Putamen (tissue), 1 donor: ENCODE measurements at regions not wholly inside any gene's neighbourhood (a gene's known extent, or its start where the extent isn't known, plus 50 kb on each side); places are given as distances from the start of the nearest gene placed in this dataset.

Source experiments
- DNase-seq: peaks from one replicate; pipeline ENCODE4 v3.0.0-alpha.2; 2016; ENCODE audit warnings: low spot score

DNA sequence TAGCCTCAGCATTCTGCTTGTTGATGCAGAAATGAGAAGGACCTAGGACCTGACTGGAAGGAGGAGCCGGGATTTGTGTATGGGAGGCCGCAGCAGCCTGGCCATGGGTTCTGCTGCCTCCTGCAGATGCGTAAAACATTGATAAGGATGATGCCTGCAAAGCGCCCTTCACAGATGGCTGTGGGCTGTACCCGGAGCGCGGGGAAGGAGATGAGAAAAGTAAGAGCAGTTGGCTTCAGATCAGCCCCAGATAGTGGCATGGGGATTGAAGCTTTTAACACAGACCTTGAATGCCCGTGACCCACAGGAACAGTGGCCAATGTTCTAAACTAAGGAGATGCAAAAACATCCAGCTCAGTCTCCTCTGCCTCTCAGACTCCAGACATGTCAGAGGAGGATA is 136.4 kb upstream of the KCNG1 start:
- DNase-seq: no peak

DNA sequence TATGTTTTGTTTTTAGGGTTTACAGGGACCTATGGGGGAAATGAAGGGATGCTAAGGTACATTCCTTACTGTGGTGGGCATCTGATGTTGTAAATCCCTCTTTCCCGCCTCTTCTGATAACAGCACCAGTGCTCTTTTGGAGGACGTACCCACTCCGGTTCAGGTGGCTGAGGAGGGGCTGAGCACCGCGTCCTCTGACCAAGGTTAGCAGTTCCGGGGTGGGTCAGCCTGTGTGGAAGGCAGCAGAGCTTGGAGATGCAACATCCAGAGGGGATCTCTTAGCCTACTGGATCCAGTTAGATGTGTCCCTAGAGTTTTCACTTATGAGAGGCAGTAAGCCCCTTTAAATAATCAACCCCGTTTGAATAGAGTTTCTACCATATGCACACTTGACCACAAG is 135.3 kb upstream of the KCNG1 start:
- no peak for DNase-seq

DNA sequence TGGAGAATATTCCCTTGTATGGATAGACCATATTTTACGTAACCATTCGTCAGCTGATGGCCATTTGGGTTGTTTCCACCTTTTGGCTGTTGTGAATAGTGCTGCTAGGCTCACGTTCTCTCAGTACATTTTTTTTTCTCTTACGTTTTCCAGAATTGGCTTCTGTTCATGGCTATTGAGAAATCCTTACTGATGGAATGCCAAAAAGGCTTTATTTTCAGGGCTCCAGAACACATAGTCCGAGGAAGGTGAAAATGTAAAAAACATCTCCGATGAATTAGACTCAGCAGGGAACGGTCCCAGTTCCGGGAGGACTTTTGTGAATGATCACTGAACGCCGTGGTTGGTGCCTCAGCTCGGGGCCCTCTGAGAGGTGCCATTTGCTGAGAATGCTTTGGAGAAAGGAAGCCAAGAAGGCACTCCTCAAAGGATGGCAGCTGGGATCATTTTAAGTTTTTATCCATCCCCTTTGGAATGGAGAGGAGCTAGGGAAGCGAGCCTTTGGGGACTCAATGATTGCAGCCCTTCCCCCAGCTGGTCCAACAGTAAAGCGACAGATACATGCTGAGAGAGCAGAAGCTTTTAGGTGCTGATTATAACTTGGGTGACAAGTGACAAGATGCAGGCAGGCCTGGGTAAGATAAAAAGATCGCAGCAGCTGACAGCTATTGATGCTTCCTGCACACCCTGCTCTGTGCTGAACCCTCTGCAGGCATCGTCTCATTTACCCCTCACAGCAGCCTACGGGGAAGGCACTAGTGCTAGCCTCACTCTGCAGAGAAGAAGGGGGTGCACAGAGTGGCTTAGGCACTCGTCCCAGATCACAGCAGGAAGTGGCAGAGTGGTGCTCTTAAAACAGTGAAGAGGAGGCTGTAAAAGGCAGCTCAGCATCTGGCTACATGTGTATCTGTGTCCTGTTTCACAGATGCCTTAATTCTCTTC is 133.4 kb upstream of the KCNG1 start:
- peak; percentile 81 for DNase-seq

DNA sequence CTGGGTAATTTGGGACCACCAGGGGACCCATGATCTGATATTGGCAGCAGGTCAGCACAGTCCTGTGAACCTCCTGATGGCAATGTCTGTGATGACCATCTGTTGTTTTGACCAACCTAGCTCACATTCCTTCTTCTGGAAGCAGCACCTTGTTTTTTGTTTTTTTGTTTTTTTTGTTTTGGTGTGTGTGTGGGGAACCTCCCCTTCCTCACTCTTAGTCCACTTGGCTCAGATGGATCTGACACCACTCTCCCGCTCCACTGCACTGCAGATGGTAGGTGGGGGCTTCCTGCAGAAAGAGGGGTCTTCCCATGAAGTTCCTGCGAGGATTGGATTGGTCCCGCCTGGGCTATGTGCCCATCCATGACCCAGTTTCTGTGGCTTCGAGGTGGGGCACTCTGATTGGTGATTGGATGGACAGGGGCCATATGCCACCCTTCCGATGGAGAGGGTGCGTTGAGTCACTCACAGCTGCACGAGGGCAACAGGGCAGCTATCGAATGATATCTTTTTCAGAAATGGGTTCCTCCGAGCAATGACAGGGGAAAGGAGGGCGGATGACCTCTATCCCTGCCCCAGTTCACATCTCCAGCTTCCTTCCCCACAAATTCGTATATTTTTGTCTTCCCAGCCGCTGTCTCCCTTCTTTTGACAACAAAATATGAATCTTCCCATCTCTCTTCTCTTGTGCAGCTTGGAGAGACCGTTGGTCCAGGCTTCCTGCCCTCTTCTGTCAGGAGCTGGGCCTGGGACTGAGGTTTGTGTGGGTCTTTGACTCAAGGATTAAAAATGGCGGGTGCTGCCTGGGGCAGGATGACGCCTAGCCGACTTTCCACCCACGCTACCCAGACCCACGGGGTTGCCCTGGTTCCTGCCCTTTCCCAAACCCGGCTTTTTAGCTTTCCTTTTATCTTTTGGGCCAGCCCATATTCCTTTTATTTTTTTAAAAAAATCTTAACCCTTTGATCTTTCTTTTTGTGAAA is 132.1 kb upstream of the KCNG1 start:
- DNase-seq: no peak

DNA sequence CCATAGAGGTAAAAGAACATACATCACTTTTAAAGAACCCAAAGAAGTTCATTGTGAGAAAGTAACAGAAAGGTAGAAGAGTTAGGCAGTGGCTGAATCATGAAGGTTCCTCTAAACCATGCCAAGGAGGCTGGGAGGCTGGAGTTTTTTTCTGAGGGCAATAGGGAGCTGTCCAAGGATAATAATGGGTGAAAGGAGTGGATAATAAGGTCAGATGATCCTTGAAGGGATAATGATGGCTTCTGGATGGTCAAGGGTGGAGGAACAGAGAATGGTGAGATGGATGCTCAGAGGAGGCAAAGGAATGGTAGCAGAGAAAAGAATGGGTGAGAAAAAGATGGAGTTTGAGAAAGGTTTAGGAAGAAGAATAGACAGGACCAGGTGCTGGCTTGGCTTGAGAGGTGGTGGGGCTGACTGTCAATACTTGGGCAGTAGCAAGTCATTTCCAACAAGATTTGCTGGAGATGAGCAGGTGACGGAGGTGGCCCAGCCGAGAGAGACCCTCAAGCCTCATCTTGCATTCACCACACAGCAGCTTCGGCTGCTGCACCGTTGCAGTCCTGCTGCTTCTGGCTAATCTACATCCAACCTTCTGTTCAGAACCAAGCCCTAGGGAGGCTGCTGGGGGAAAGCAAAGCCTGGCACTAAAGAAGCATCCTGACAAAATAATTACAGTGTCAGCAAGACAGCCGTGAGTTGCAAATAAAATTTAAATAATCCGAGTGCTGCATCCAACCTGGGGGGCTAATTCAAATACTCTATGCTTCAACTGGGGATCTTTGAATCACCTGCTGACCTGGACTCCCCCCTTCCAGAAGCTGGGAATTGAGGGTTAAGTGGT is 131.2 kb upstream of the KCNG1 start:
- DNase-seq: no peak

DNA sequence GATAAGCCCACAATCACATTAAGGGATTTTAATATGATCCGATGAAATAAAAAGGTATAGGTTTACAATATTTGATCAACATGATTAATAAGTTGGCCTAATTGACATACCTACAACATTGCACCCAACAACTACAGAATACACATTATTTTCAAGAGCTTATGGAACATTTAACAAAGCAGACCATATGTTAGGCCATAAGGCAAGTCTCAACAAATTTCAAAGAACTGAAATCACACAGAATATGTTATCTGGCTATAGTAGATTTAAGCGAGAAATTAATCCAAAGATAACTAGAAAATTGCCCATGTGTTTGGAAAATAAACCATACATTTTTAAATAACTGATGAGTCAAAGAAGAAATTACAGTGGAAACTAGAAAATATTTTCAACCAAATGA is 126.0 kb upstream of the KCNG1 start:
- no peak for DNase-seq

DNA sequence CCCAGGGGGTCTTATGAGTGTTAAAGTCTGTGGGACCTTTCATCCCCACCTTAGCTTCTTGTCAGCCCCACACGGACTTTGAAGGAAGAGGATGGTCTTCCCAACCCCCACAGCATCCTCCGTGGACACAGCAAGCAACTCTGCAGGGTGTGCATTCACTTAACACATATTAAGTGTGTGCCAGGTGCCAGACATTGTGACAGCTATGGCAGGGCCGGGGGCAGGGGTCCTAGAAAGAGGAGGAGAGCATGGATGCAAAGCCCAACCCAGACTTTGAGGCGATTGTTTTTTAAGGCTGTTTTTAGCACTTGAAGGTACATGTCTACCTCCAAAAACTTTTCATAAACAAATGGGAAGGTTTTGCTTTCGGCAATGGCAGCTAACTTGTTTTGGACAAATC is 121.6 kb upstream of the KCNG1 start:
- DNase-seq: no peak

DNA sequence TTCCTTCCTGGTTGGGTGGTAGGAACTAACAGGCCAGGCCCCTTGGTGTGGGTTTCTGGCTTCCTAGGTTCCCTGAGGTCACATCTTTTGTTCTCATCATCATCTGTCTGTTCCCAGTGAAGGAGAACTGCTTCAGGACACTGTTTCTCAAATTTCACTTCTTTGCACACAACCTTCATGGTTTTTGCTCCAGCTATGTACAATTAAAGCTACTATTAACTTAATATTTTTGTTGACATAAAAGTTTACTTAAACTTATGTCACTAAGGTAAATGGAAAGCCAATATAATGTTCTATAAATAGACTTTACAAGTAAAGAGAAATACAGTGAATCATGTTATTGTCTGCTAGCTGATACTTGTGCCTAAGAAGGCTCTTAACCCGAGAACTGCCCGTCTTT is 120.7 kb upstream of the KCNG1 start:
- DNase-seq: no peak

DNA sequence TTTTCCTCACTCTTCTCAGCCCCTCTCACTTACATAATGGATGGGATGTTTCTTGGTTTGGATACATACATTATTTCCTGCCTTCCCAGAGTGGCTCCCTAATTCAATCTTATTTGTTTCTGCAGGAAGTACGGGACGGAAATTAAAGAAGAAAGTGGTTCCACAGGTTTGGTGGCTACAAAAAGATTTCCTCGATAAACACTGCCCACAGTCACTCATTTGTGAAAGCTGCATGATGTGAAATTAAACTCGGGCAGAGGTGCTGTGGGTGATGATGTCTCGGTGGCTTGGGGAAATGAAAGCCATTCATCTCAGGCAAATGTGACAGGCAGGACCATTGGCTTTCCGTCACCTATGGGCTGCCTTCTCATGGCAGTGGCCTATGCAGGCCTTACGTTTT is 119.5 kb upstream of the KCNG1 start:
- DNase-seq: no peak

DNA sequence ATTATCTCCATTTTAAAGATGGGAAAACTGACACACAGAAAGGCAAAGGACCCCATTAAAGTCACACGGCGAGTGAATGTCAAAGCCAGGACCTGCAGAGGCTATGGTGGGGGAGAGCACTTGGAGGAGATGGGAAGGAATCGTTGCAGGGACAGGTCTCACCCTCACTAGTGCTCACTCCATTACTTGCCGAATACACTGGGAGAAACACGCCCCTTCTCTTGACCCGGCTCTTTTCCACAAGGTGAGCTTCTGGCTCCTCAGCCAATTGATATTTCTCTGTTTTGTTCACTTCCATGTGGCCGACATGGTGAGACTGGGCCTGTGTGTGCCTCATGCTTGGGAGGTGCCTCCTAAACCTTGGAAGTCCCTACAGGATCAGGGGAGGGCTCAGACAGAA is 117.8 kb upstream of the KCNG1 start:
- DNase-seq: no peak

DNA sequence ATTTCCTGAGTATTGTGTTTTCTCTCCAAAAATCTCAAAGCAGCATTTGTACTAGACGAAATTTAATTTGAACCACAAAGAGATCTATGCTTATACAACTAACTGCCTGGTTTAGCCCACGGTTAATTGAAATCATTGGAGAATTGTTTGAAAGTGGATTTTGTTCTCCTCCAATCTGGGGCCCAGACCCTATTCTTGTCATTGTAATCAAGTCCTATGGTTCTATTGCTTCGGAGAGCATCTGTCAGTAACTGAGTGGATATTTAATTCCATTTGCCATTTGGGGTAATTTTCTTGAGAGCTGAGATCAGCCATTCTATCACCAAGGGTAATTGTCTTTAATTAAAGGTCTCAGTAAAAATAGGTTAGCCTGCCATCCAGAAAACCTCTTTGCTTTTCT is 117.0 kb upstream of the KCNG1 start:
- DNase-seq: no peak

DNA sequence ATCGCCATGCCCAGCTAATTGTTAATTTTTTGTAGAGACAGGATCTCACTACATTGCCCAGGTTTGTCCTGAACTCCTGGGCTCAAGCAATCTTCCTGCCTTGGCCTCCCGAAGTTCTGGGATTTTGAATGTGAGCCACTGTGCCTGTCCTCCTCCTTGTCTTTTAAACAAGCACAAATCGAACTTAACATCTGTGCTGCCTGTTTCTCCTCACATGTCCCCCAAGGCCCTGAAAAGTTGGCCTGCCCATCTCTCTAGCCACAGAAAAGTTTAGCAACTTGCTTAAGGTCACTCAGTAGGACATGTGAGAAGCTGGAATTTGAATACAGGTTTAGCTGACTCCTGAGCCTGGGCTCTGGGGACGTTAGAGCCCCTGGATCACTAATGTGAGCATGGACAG is 115.7 kb upstream of the KCNG1 start:
- DNase-seq: no peak

DNA sequence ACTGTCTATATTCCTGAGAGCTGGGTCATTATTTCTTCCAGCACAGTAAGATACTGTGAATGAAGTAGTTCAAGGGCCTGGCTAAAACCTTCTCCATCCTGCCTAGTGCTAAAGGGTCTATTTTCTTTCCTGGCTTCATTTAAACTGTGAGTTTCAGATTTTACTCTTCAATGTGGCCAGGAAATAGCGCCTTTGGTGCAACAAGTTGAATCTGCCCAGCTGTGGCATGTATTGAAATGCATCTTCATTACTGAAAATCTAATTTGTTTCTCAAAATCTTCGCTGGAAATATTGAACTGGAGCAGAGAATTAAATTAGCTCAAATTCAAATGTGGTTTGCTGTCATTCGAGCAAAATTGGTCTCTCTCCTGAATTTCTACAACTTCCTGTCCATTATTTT is 114.6 kb upstream of the KCNG1 start:
- DNase-seq: no peak

DNA sequence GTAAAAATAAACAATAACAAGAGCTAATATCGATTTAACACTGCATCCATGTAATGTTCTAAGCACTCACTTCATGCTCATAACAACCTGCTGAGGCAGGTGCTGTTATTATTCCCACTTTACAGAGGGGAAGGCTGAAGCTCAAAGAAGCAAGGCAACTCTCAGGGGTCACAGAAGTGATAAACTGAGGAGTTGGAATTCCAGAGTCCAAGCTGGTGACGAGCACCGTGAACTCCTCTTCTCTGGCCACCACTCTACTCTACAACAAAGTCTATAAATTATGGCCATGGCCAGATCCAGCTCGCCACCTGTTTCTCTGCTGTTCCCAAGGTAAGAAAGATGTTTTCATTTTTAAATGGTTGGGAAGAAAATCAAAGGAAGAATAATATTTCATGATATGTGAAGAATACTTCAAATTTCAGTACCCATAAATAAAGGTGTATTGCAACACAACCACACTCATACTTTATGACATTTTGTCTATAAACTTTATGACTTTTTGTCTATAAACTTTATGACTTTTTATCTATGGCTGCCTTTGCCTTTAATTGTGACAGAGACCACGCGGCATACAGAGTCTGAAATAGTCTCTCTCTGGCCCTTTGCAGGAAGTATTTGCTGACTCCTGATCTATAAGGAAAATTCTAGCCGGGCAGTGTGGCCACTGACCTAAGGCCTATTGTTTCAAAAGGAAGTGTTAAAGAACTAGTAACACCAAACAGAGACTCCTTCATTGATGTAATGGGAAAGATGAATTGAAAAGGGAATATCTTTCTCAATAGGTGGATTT is 113.2 kb upstream of the KCNG1 start:
- DNase-seq: no peak

DNA sequence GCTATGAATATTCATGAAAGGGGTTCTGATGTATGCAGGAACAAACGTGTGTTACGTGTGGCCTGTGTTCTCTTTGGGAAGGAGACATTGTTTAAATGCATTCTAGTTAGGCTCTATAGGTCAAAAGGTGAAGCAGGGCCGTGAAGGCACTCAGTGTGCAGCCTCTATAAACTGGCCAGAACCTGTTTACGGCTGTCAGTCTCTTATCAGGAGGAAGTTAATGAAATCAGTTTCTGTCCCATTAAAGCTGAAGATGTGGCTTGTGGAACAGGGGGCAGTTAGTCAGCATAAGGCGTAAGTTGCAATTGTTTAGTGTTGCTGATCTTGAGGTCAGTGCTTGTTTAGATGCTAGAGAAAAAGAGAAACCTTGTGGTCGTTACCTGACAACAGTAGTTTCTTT is 111.5 kb upstream of the KCNG1 start:
- no peak for DNase-seq

DNA sequence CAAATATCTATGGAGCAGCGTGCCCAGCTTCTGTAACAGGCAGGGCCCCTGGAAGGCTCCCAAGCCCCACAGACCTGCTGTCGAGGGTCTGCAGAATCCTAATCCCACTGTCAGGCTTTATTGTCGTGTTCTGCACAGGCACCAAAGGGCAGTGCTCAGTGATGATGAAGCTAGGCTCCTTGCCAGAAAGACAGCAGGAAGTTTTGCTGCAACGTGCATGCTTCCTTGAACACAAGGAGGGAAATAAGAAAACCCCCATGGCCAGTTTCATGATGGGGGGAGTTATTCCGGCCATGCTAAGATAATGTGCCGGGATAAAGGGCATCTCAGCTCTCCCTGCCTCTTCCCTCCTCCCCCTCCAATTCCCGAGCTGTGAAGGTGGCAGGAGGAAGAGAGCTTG is 109.4 kb upstream of the KCNG1 start:
- no peak for DNase-seq

DNA sequence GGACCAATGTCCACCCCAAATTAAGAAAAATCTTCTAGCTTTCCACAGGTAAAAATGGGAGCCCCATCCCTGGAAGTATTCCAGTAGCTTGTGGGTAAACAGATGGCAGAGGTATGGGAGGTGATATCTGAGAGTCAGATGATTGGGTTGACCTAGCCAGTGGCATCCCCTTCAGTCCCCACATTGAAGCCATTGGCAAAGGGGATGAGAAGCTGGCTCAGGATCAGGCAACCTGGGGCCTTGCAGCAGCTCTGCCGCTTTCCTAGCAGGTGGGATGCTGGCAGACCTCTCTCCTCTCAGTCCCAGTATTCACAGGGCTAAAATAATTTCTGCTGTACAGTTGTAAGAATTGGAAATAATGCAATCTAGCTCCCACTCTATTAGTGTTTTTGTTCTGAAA is 108.9 kb upstream of the KCNG1 start:
- no peak for DNase-seq

DNA sequence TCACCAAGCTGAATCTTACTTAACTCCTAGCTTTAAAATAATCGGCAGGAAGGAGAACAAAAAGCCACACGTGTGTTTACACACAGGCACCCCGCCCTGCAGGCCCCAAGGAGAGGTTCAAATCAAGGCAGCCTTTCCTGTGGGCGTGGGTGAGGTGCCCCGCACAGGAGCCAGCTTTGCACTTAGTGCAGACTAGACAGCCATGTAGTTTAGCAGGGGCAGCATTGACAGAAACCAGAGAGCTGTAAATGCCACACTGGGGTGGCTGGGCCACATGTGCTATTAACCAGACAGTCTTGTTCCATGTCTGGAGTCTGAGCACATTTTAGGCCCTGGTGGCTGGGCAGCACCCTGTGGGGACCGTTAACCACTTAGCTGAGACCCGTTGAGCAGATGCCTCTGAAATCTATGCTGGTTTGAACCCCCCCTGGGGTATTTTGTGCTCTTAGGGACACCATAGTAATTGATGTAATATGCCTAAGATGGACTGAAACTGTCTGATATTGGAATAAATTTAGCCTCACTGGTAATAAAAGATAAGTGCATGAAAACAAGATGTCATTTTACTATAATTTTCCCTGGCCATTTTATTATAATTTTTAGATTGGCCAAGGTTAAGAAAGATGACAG is 106.4 kb upstream of the KCNG1 start:
- no peak for DNase-seq

DNA sequence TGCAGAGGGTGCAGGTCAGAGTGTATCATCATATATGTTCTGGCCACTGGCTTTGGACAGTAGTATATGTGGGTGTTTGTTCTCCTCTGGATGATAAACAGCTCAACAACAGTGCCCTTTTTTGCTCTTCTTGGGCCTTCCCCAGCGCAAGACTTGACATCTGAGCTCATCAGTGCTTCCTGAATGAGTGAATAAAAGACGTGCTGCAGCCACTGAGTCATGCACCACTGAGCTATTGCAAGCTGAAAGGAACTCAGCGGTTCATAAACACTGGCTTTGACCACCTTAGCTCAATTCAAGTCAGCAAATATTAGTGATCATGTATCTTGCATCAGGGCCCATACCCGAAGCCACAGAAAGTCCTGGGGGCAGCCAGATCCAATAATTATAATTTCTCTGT is 105.3 kb upstream of the KCNG1 start:
- no peak for DNase-seq

DNA sequence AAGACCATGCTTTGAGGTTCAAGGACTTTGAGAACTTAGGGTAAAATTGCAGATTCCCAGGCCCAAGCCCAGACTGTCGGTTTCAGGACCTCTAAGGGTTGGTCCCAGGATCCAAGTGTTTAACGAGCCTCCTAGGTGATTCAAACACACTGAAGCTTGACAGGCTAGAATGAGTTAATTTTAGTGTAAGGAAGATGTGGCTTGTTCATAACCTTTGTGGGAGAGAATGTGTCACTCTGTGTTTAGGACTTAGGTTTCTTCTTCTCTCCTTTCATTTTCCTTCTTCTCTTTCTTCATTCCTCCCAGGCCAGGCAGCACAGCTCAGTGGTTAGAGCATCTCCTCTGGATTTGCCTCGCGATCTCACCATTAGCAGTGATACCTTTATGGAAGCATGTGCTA is 104.8 kb upstream of the KCNG1 start:
- no peak for DNase-seq

DNA sequence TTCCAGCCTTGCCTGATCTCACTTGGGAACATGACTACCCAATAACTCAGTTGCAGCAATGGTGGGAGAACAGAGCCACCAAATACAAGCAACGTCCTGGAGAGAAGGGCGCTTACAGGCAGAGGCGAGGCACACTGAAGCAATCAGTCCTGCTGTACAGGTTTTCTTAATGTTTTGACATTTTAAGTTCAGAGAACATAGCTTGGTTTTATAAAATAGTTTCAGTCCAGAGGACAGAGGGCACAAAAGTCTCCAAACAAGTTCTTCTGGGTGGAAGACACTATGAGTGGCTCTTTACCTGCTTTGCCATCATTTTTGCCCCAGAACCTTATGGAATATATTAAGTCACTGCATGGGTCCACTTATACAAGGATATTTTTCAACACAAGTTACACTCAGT is 103.4 kb upstream of the KCNG1 start:
- DNase-seq: no peak
